Activated CD8-positive, alpha-beta memory T cell treated with anti-CD3 and anti-CD28 coated beads, Interleukin-2, amount 50 U/mL, for 48 hours (primary cell): ENCODE measurements at regions not wholly inside any gene's neighbourhood (a gene's known extent, or its start where the extent isn't known, plus 50 kb on each side); places are given as distances from the start of the nearest gene placed in this dataset.

ENCODE experiments used
- DNase-seq: peaks from one replicate; pipeline ENCODE4 v3.0.0-alpha.2; 2020

DNA sequence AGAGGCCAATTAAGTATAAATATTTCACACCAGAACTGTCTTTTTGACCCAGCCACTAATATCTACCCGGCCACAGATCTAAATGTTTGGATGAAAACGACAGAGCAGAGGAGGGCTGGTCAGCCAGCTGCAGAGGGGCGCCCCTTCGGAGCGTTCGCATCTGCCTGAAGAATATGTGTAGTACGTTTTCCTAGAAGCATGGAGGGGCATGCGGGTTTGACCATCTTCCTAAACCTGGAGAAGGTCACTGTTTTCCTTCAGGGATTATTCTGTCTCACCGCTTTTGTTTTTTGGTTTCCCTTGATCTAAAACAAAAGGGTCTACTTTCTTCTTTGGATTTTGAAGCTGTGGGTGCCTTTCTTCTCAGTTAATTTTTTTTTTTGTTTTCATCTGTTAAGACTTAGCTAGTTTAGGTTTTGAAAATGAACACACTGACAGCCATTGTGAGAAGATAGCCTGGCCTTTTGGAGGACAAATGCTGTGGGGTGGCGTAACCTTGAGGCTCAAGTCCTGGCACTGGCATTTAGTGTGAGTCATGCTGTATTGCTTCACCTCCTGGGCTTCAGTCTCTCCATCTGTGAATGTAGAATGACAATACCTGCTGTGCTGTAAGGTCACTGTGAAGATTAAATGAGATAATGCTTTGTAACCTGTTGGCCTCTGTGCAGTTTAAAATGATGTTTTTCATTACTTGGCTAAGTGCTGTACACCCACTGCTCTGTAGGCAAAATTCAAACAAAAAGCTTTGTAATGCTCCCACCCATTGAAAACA lies 74.1 kb upstream of the IRF2BP2 start:
- no peak for DNase-seq

DNA sequence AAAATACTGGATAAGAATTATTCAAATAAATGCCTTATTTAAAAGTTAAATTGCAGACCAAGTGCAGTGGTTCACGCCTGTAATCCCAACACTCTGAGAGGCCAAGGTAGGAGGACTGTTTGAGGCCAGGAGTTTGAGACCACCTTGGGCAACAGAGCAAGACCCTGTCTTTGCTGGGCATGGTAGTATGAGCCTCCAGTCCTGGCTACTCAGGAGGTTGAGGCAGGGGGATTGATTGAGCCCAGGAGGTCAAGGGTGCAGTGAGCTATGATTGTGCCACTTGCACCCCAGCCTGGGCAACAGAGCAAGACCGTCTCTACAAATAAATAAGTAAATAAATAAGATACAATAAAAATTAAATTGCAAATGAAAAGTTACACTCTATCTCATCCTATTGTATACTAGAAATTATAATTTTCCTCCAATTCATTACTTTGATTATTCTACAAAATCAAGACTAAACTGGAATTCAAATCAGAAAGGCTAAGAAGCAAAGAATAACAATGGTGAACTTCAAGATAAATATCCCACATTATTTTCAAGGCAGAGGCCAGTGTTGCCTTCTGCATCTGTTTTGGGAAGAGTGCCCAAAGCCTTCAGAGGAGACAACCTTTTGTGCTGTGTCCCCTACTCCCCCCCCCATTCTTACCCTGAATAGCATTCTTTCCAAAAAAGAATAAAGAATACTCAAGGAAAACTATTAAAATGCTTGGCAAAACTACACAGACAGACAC lies 73.3 kb upstream of the IRF2BP2 start:
- DNase-seq, result no peak

GRCh38 chr1:234681990-234682389 lies 72.0 kb upstream of the IRF2BP2 start:
- no peak for DNase-seq

DNA sequence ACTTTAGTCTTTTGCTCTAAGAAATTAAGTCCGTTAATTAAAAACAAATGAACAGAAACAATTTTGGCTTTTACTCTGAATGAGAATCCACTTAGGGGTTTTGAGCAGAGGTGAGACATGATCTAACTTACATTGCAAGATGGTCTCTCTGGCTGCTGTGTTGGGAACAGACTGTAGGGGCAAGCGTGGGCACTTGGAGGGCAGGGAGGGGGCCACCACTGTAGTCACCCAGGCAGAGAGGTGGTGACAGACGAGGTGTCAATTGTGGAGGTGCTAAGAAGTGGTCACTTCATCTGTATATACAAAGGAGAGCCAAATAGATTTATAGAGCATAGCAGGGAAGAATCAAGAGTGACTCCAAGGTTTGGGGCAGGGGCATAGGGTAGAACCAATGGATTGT lies 71.1 kb upstream of the IRF2BP2 start:
- no peak for DNase-seq

DNA sequence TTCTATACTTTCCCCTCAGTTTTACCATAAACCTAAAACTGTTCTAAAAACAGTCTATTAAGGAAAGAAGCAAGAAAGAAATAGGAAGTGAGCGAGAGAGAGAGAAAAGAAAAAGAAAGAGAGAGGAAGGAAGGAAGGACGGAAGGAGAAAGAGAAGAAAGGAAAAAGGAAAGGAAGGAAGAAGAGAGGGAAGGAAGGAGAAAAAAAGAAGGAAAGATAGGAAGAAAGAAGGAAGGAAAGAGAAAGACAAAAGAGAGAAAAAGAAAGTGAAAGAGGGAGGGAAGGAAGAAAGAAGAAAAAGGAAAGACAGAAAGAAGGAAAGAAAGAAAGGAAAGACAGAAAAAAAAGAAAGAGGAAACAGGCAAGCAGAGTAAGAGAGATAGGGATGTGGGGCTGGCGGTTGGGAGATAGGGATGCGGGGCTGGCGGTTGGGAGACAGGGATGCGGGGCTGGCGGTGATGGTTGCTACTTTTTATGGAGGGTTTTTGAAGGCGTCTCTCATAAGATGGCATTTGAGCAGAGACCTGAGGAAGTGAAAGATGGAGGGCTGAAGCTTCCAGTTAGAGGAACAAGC lies 70.4 kb upstream of the IRF2BP2 start:
- no peak for DNase-seq

DNA sequence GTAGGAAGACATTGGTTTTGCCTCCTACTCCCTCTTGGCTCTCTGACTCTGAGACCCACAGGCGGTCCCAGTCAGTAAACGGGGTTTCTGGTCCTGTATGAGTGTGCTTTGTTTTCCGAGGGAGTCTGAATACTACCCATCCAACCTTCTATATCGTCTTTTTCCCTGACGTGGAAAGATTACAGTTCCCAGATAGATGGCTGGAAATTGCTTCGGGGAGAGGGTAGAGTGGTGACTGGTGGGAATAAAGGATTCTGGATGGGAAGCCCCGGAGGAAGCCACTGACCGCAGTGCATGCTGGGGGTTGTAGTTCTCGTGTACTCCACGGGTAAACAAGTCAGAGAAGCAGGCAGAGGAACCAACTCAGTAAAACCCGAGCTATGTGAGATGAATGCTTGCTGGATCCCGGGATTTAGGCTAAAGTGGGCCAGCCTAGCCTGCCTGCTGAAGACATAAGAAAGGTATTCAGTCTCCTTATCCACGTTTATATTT lies 66.2 kb upstream of the IRF2BP2 start:
- peak; percentile 70 for DNase-seq

DNA sequence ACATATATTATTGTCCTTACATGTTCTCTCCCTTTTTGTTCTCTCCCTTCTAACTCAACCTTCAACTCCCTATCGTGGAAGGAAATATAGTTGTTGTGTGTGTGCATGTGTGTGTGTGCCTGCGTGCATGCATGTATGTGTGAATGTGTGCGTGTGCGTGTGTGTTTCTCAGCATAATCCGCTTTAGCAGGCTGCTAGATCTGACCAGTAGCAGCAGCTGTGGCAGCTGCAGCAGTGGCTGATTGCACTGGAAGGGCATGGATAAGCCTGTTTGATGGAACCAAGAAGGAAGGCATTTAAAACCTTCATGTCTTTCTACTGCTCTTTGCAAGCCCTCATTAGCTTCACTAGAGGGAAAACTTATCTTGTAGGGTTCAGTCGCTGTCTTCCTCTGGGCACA lies 65.6 kb upstream of the IRF2BP2 start:
- DNase-seq, result no peak

DNA sequence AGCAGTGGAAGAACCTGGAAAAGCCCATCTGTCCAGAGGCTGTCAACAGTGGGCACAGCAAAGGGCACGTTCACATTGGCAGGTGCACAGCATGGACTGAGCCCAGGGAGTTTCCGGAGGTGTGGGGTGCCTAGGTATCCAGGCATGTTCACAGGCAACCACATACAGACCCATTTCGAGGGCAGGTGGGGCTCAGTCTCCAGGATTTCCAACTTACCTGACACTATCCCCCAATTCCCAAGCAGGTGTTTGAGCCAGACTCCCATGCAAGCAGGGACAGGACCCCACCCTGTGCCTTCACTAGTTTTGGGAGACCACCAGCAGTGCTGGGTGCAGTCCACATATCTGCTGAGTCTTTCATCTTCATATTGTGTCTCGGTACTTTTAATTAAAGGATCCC lies 65.0 kb upstream of the IRF2BP2 start:
- DNase-seq, result no peak

DNA sequence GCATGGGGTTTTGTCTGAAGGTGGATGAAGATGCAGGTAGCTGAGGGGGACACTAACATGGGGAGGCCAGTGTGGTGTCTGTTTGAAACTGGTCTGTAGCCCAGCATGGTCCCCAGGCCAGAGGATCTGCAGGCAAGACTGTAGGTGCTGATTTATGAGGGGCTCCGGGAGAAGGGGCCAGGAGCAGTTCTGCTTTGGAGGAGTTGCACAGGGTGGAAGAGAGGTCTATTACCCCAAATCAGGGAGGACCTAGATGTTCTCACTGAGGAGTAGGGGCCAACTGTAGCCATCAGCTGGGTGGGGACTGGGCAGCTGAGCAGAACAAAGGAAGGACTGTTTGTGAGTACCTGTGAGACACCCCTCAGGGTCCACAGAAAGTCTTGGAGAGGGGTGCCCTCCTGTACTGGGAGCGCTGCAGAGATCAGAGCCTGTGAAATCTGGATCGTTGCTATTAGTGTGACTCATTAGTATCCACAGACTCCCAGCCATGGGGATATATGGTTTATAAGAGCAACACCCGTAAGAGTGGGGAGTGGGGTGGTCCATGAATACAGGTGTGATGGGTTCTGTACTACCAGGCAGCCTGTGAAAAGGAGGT lies 64.3 kb upstream of the IRF2BP2 start:
- DNase-seq, result no peak

DNA sequence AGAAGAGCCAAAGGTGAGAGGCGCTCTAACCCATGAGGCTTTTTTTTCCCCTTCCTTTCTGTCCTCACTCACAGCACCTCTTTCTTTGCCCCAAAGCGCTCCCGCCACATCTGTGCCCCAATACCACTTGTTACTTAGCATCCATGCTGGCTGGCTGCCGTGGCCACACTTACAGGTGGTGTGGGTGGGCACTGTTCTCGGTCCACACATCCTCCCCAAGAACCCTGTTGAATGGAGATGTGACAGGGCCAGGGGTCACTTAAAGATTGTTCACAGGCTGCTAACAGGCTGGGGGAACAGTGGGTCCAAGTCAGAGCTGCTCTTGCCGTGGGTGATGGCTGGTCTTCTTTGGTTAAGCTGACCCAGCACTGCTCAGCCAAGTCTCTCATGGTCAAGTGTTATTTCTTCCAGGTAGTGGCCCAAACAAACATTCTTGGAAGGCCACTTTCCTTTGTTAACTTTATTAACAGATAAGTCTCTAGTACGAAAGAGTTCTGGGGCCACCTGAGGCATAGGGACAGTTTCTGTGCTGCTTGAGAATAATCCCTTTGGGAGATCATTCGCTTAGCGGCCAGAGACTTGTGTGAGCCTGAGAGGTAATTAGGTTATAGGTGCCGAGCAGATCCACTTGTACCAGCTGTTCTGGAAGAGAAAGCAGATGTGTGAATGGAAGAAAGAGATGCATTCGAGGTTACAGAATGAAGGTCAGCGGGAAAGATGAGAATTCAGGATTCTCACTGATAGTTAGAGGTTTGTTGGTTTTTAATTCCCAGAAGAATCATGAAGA lies 62.6 kb upstream of the IRF2BP2 start:
- no peak for DNase-seq

GRCh38 chr1:234670967-234671626 lies 61.1 kb upstream of the IRF2BP2 start:
- DNase-seq, result no peak

GRCh38 chr1:234669499-234669898 lies 59.5 kb upstream of the IRF2BP2 start:
- DNase-seq, result no peak

DNA sequence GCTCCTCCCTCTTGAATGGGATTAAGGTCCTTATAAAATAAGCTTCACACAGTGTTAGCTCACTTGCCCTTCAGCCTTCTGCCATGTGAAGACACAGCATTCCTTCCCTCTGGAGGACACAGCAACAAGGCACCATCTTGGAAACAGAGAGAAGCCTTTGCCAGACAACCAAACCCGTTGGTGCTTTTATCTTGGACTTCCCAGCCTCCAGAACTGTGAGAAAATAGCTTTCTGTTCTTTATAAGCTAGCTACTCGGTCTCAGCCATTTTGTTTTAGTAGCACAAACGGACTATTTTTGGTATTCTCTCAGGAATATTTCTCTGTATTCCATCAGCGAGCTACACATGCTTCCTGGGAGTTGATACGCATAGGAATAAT lies 58.6 kb upstream of the IRF2BP2 start:
- DNase-seq, result no peak

DNA sequence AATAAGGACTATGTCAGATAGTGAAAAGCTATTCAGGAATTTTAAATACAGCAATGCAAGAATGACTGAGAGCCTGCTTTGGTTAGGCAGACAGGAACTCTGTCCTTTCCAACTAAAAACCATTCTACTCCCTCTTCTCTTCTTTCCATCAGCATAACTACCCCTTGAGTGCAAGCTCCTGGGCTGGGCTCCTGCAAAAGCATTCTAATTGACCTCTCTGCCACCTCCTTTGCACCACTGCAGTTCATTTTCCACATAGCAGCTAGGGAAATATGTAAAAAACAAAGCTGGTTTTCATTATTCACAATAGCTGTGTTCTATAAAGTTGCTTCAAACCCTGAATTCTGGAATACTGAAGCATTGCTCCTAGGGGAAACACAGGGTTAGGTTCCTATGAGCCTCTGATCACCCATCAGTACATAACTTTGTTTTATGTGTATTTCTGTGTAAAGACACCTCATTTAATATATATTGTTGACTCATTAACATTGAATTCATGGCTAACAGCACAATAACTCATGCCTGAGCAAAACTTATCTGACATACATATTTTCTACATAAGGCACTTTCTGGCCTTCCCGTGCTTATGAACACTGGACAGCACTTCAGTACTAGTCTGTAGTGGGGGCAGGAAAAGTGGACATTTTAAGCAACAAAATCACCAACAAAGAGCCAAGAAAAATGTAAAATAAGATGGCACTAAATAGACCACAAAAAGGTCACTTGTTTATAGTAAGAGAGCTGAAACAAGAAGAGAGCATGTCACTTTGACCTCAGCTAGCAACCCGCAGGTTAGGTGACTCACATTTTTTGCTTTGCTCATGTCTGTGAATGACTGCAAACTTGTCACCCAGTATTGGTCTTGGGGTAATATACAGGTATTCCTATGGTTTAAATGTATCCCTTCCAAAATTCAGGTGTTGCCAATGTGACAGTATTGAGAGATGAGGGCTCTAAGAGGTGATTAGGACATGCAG lies 57.9 kb upstream of the IRF2BP2 start:
- no peak for DNase-seq

DNA sequence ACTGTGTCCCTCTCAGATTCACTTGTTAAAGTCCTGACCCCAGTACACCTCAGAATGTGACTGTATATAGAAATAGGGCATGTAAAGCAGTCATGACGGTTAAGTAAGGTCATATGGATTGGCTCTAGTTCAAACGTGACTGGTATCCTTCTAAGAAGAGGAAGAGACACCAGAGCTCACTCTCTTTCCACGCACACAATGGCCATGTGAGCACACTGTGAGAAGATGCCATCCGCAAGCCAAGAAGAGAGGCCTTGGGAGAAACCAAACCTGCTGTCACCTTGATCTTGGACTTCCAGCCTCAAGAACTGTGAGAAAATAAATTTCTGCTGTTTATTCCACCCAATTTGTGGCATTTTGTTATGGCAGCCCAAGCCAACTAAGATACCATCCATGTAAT lies 56.8 kb upstream of the IRF2BP2 start:
- DNase-seq, result no peak

GRCh38 chr1:234665975-234666605 lies 56.1 kb upstream of the IRF2BP2 start:
- DNase-seq, result no peak

DNA sequence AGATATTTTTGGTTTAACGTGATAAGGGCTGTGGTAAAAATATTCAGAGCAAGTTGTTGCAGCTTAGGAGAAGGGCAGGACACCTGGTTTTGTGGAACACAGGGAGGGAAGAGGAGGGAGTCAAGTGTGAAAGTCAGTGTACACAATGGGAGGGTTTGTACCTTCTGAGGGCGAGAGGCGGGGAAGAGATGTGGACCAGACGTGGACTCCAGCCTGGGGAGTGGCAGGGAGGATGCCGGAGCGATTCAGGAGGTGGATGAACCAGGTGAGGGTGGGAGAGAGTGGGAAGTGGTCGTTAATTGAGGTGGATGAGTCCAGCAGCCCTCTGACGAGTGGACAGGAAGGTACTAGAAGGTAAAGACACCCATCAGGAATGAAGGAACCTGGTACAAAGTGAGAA lies 52.2 kb upstream of the IRF2BP2 start:
- DNase-seq, result no peak

DNA sequence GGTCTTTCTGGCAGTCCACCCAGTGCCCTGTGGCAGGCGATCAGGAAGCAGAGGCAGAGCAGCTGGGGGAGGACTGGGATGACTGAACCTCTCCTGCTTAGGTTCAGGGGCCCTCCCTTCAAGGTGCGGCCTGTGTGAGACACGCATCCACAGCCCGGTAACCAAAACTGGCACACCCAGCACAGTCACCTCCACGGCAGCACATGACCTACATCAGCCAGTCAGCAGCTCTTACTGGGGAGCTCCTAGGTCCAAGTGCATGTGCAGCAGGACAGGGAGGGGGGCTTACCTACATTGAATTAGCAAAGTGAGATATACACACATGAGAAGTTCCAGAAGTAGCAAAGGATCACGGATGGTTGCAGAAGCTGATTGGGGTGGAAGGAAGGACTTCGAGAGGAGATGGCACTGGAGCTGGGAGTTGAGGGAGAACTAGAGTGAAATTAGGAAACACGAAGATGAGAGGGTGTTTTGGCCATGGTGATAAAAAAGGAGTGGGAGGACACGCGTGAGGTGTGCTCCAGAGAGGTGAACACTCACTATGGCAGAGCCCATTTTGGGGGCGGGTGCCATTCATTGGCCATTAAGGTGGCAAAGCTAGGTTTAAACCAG lies 51.4 kb upstream of the IRF2BP2 start:
- DNase-seq, result no peak

DNA sequence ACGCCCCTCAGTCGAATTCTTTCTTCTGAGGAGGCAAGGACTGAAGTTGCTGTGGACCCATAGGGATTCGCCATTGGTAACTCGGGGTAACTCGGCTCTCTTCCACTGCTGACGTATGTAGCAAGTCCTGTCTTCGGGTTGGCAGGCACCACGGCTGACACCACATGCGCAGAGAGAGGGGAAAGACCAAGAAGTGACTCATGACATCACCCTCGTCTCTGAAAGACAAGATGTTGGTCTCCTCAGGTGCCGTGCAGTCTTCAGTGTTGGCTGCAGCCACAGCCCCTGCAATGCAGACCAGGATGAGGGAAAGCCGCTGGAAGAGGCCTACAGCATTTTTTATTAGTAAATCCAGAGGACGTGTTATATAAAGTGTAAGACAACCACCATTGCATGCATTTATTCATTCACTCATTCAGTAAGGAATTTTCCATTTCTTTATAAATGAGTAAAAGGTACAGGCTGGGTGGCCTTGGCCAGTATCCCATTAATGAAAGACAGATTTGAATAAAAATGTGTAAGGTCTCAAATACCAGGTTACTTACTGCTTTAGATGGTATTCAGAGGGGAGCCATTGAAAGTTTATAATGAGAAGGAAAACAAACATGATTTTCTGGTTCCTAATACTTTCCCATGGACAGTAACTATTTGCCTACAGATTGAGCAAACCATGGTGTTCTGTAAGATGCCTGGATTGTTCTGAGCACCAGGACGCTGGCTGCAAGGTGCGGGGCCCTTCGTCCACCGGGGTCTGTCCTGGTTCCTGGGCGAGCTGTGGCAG lies 50.7 kb upstream of the IRF2BP2 start:
- DNase-seq, result no peak
